Adipocyte (in vitro differentiated cells): ENCODE measurements at regions not wholly inside any gene's neighbourhood (a gene's known extent, or its start where the extent isn't known, plus 50 kb on each side); places are given as distances from the start of the nearest gene placed in this dataset.

Source experiments
- DNase-seq: peaks from one replicate; pipeline ENCODE4 v3.0.0-alpha.2; 2015; ENCODE audit warnings: low read depth
- H3K27me3 ChIP-seq: replicated peaks from 2 replicates; pipeline ENCODE4 v1.7.0; 2013; ENCODE audit warnings: mild to moderate bottlenecking, low read length, moderate library complexity; ENCODE audit not compliant: control insufficient read depth, insufficient read depth
- H3K36me3 ChIP-seq: 2 replicates; pipeline ENCODE4 v1.7.0; 2013; ENCODE audit warnings: low read length, mild to moderate bottlenecking, moderate library complexity; ENCODE audit not compliant: control insufficient read depth, insufficient read depth, severe bottlenecking
- H3K4me1 ChIP-seq: 2 replicates; pipeline ENCODE4 v1.7.0; 2013; ENCODE audit warnings: mild to moderate bottlenecking, low read length, moderate library complexity; ENCODE audit not compliant: control insufficient read depth, insufficient read depth
- H3K4me3 ChIP-seq: 2 replicates; pipeline ENCODE4 v1.7.0; 2013; ENCODE audit warnings: mild to moderate bottlenecking, low read length, moderate library complexity
- H3K9ac ChIP-seq: 2 replicates; pipeline ENCODE4 v1.7.0; 2013; ENCODE audit warnings: mild to moderate bottlenecking, low read length, moderate library complexity
- H3K9me3 ChIP-seq: 2 replicates; pipeline ENCODE4 v1.7.0; 2013; ENCODE audit warnings: mild to moderate bottlenecking, low read length, moderate library complexity; ENCODE audit not compliant: control insufficient read depth

DNA sequence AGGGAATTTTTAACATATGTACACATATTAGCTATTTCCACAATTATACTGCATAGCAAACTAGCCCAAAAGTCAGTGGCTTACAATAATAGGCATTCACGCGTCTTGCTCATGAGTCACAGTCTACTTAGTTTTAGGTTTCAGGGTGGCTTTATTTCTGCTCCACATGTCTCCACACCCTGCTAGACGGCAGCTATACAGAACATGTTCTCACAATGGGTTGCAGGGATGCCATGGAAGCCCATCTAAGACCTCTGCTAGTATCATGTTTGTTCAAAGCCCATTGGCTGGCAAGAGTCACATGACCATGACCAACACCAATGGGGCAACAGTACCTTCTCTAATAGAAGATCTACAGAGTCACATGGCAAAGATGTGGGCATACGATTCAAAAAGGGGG lies 96.3 kb upstream of the NEBL start:
- peaks cover 16% of the 10 kb centered on the region for H3K4me1 ChIP-seq
- no peaks in the 10 kb centered on the region for H3K9me3 ChIP-seq
- peaks cover 3% of the 10 kb centered on the region for H3K27me3 ChIP-seq
- DNase-seq: no peak
- no peak overlapping the region for H3K9ac ChIP-seq
- no peaks in the 10 kb centered on the region for H3K36me3 ChIP-seq
- no peak overlapping the region for H3K4me3 ChIP-seq

DNA sequence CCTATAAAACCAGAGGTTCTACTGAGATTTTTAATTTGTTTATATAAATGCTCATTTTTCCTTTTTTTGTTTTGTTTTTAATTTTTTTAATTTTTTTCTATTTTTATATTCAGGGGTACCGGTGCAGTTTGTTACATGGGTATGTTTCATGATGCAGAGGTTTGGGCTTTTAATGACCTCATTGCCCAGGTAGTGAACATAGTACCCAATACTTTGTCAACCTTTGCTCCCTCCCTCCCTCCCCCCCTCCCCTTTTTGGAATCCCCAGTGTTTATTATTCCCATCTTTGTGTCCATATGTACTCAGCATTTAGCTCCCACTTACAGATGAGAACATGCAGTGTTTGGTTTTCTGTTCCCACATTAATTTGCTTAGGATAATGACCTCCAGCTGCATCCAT lies 94.4 kb upstream of the NEBL start:
- H3K27me3 ChIP-seq: no peaks in the 10 kb centered on the region
- H3K4me3 ChIP-seq: no peak overlapping the region
- H3K9me3 ChIP-seq: no peaks in the 10 kb centered on the region
- DNase-seq: no peak
- H3K9ac ChIP-seq: no peak overlapping the region
- H3K36me3 ChIP-seq: no peaks in the 10 kb centered on the region
- peaks cover 25% of the 10 kb centered on the region for H3K4me1 ChIP-seq

GRCh38 chr10:20990604-20991003 lies 93.5 kb upstream of the NEBL start:
- no peaks in the 10 kb centered on the region for H3K36me3 ChIP-seq
- H3K27me3 ChIP-seq: no peaks in the 10 kb centered on the region
- H3K4me1 ChIP-seq: peaks cover 25% of the 10 kb centered on the region
- DNase-seq: peak; percentile 3
- no peak overlapping the region for H3K9ac ChIP-seq
- no peaks in the 10 kb centered on the region for H3K9me3 ChIP-seq
- no peak overlapping the region for H3K4me3 ChIP-seq

DNA sequence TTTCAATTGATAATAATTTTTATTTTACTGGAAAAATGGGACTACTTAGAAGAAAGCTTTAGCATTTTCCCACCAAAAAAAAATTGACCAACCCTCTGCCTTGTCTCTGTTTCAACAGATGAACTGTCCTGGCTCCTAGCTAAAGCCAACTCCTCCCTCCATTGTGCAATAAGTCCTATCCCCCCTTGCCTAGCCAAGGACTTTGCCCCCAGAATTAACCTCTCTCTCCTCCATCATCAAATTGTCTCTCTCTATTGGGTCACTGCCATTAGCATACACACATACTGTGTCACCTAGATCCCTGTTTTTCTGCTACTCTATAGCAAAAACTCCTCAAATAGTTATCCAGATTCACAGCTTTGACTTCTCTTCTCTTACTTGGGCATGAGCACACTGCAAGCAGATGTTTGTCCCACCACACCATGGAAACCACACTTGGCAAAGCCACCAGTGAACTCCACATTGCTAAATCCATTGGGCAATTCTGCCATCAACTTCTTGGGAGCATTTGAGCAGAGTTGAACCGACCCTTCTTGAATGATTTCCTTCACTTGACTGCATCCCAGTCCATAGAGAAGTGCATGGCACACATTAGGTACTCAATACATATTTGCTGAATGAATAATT lies 91.4 kb upstream of the NEBL start:
- Histone ChIP-seq H3K4me3 (no peak overlapping the region), H3K9ac (no peak overlapping the region), H3K9me3 (no peaks in the 10 kb centered on the region), H3K36me3 (no peaks in the 10 kb centered on the region), H3K27me3 (no peaks in the 10 kb centered on the region), H3K4me1 (peaks cover 25% of the 10 kb centered on the region)
- no peak for DNase-seq

- no peak for DNase-seq
- Histone ChIP-seq H3K4me1 (peaks cover 25% of the 10 kb centered on the region), H3K9ac (no peak overlapping the region), H3K36me3 (no peaks in the 10 kb centered on the region), H3K9me3 (no peaks in the 10 kb centered on the region), H3K27me3 (no peaks in the 10 kb centered on the region), H3K4me3 (no peak overlapping the region)
Measured at GRCh38 chr10:20986049-20986448, 88.9 kb upstream of the NEBL start.

GRCh38 chr10:20984662-20985061 lies 87.6 kb upstream of the NEBL start:
- no peak for DNase-seq
- H3K36me3 ChIP-seq: no peaks in the 10 kb centered on the region

DNA sequence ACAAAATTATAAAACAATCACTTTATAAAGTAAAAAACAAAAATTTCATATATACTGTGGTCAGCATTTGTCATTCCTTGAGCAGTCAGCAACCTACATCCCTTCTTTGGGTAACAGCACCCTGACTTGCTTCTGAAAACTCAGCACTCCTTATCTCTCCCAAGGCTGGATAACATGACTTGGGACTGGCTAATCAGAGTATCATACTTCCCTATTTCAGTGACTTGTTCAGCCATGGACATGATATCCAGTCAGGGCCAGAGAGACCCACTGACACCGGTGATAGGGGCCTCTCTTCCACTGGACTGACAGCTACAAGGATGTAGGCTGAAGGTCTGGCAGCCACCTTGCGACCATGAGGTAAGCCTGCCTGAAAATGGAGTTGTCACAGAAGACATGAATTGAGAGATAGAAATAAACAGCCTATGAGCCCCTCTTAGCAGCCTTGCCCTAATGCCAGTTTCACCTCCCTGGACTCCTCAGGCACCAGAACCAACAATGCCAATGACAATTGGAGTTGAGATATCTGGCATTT lies 84.4 kb upstream of the NEBL start:
- Histone ChIP-seq H3K4me1 (no peaks in the 10 kb centered on the region), H3K9ac (no peak overlapping the region), H3K4me3 (no peak overlapping the region), H3K27me3 (no peaks in the 10 kb centered on the region), H3K9me3 (no peaks in the 10 kb centered on the region), H3K36me3 (no peaks in the 10 kb centered on the region)
- no peak for DNase-seq

More at GRCh38 chr10:20984662-20985061, 87.6 kb upstream of the NEBL start:
- H3K4me1 ChIP-seq: peaks cover 16% of the 10 kb centered on the region
- no peak overlapping the region for H3K4me3 ChIP-seq
- no peaks in the 10 kb centered on the region for H3K27me3 ChIP-seq
- H3K9me3 ChIP-seq: no peaks in the 10 kb centered on the region
- H3K9ac ChIP-seq: no peak overlapping the region

DNA sequence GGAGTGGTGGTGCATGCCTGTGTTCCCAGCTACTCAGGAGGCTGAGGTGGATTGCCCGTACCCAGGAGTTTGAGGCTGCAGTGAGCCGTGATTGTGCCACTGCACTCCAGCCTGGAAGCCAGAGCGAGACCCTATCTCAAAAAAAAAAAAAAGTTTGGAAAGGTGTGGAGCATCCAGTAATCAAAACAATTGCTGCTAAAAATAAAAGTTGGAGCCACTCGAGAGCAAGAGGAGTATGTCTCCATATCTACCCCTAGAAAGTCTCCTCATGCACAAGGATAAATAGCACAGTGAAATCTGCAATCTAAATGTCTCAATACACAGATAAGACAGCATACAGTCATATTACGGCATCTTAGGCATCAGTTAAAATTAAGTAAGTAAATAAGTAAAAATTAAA lies 81.5 kb upstream of the NEBL start:
- Histone ChIP-seq H3K4me1 (no peaks in the 10 kb centered on the region), H3K9me3 (no peaks in the 10 kb centered on the region), H3K4me3 (no peak overlapping the region), H3K27me3 (no peaks in the 10 kb centered on the region), H3K36me3 (no peaks in the 10 kb centered on the region), H3K9ac (no peak overlapping the region)
- no peak for DNase-seq

DNA sequence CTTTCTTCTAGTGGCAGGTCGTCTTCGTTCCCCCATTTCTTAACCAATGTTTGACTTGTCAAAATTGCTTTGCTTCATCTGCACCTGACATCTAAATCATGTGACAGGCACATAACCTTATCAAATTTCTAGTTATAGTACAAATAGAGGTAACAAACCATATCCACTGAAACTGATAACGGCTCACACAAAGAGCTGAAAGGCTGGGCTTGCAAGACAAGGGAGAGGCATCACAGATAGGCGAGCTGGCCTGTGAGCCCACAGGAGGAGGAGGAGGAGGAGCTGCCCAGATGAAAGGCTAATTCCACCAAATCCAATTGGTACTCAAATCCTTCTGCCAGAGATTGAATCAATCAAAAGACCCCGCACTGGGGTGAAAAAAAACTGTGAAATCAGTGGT lies 80.2 kb upstream of the NEBL start:
- no peaks in the 10 kb centered on the region for H3K9me3 ChIP-seq
- no peak overlapping the region for H3K9ac ChIP-seq
- DNase-seq: no peak
- no peaks in the 10 kb centered on the region for H3K36me3 ChIP-seq
- no peaks in the 10 kb centered on the region for H3K27me3 ChIP-seq
- no peaks in the 10 kb centered on the region for H3K4me1 ChIP-seq
- H3K4me3 ChIP-seq: no peak overlapping the region

GRCh38 chr10:20976891-20977290 lies 79.8 kb upstream of the NEBL start:
- no peaks in the 10 kb centered on the region for H3K27me3 ChIP-seq
- H3K4me1 ChIP-seq: peaks cover 4% of the 10 kb centered on the region
- no peak overlapping the region for H3K4me3 ChIP-seq
- DNase-seq: no peak
- H3K9ac ChIP-seq: no peak overlapping the region
- H3K36me3 ChIP-seq: no peaks in the 10 kb centered on the region
- H3K9me3 ChIP-seq: no peaks in the 10 kb centered on the region

DNA sequence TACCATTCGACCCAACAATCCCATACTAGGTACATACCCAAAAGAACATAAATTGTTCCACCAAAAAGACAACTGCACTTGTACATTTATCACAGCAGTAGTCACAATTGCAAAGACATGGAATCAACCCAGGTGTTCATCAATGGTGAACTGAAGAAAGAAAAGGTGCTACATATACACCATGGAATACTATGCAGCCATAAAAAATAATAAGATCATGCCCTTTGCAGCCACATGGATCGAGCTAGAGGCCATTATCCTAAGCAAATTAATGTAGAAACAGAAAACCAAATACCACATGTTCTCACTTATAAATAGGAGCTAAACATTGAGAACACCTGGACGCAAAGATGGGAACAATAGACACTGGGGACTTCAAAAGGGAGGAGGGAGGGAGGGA lies 79.3 kb upstream of the NEBL start:
- no peaks in the 10 kb centered on the region for H3K9me3 ChIP-seq
- H3K4me3 ChIP-seq: no peak overlapping the region
- no peaks in the 10 kb centered on the region for H3K27me3 ChIP-seq
- no peak overlapping the region for H3K9ac ChIP-seq
- peaks cover 5% of the 10 kb centered on the region for H3K4me1 ChIP-seq
- no peak for DNase-seq
- H3K36me3 ChIP-seq: no peaks in the 10 kb centered on the region

- H3K36me3 ChIP-seq: no peaks in the 10 kb centered on the region
- H3K27me3 ChIP-seq: no peaks in the 10 kb centered on the region
- no peak for DNase-seq
Measured at GRCh38 chr10:20975236-20975635, 78.1 kb upstream of the NEBL start.

More at GRCh38 chr10:20975236-20975635, 78.1 kb upstream of the NEBL start:
- peaks cover 5% of the 10 kb centered on the region for H3K4me1 ChIP-seq
- H3K9me3 ChIP-seq: no peaks in the 10 kb centered on the region
- H3K4me3 ChIP-seq: no peak overlapping the region
- H3K9ac ChIP-seq: no peak overlapping the region
